Right cardiac atrium (tissue), 5 donors: ENCODE measurements at regions not wholly inside any gene's neighbourhood (a gene's known extent, or its start where the extent isn't known, plus 50 kb on each side); places are given as distances from the start of the nearest gene placed in this dataset.

ENCODE experiments used
- ATAC-seq, 2 donors: fragments of 200-7000 bp; cut with Tn5 transposase; one replicate each; pipeline versions ENCODE4 v1.8.0 to v1.9.1; 2020; ENCODE audit warnings: moderate library complexity in 2 of 2, mild to moderate bottlenecking in 1 of 2
- DNase-seq, 3 donors: peaks; one replicate each; pipeline ENCODE4 v3.0.0-alpha.2; 2020
- H3K27ac ChIP-seq: one replicate; pipeline ENCODE4 v1.5.1; 2013; ENCODE audit warnings: mild to moderate bottlenecking, low read length, control low read depth, moderate library complexity
- H3K27me3 ChIP-seq: one replicate; pipeline ENCODE4 v1.6.1; 2013; ENCODE audit not compliant: control insufficient read depth, insufficient read depth
- H3K4me1 ChIP-seq: one replicate; pipeline ENCODE4 v1.6.1; 2013; ENCODE audit warnings: low read length; ENCODE audit not compliant: control insufficient read depth, insufficient read depth
- H3K4me3 ChIP-seq: one replicate; pipeline ENCODE4 v1.5.1; 2013; ENCODE audit warnings: low read length, control low read depth
- H3K9me3 ChIP-seq: one replicate; pipeline ENCODE4 v1.6.1; 2013; ENCODE audit warnings: low read length; ENCODE audit not compliant: control insufficient read depth
- WGBS: extraction: QIAGEN DNeasy Blood & Tissue Kit; methylation state at CpG from one replicate; pipeline ENCODE4 v1.1.7; 2013; 5-methylcytosine and 5-hydroxymethylcytosine counted together
- intact Hi-C, 4 donors: fragments of 100-400 bp; cut with DNase I; formaldehyde crosslinking; loops; one replicate each; pipeline versions ENCODE4 v1.11.0 to v1.14.0; 2022 to 2023
- donor health status: healthy with polysubstance abuse.
- donor health status: DM: no; HTN: yes; CAD: no.
- donor health status: DM: no; HTN: no; CAD: no.
- donor health status: DM: no; HTN: yes; CAD: no; lungs with severe emphysema.
- donor health status: DM: yes; HTN: yes; CAD: no.

DNA sequence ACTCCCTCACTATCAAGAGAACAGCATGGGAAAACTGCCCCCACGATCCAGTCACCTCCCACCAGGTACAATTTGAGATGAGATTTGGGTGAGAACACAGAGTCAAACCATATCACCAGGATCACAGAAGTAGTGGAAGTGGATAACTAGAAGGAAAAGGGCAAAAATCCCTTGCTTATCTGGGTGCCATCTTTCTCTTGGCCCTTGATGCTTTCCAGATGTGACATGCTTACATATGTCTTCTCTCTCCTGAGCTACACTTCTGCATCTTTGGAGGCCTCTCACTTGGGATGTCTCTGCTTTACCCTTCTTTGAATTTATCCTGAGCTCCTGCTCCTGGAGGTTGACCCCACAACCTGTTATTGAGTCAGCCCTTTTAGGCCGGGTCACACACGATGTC is 57.6 kb upstream of the APOBEC4 start:
- WGBS, result 74% methylated on average over 3 of the region's 3 CpGs
- DNase-seq, result no peak
- no peak overlapping the region for H3K4me3 ChIP-seq
- no peaks in the 10 kb centered on the region for H3K27me3 ChIP-seq
- H3K9me3 ChIP-seq, result no peaks in the 10 kb centered on the region
- intact Hi-C loops, result loop anchor here in 1 of 4 donors (5.0 kb wide), 1 partner anchor 313 kb away; no protein-coding TSS in a partner anchor
- peaks cover 2% of the 10 kb centered on the region for H3K4me1 ChIP-seq
- no peak for ATAC-seq
- H3K27ac ChIP-seq, result no peak overlapping the region

DNA sequence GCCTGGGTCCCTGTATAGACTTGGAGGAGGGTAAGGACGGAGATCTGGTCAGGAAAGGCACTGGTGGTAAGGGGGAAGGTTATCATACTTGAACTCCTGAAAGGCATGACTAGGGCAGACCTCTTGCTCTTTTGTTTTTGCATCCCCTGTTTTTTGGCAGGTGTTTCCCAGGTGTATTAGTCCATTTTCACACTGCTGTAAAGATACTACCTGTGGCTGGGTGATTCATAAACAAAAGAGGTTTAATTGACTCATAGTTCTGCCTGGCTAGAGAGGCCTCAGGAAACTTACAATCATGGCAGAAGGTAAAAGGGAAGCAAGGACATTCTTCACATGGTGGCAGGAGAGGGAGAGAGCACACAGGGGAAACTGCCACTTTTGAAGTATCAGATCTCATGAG is 57.2 kb upstream of the APOBEC4 start:
- H3K9me3 ChIP-seq, result no peaks in the 10 kb centered on the region
- H3K4me3 ChIP-seq, result no peak overlapping the region
- no peak overlapping the region for H3K27ac ChIP-seq
- no peak for ATAC-seq
- no peak for DNase-seq
- no peaks in the 10 kb centered on the region for H3K27me3 ChIP-seq
- peaks cover 2% of the 10 kb centered on the region for H3K4me1 ChIP-seq
- intact Hi-C loops, result loop anchor here in 1 of 4 donors (5.0 kb wide), 1 partner anchor 313 kb away; no protein-coding TSS in a partner anchor
- WGBS, result 98% methylated on average over 1 of the region's 1 CpG

DNA sequence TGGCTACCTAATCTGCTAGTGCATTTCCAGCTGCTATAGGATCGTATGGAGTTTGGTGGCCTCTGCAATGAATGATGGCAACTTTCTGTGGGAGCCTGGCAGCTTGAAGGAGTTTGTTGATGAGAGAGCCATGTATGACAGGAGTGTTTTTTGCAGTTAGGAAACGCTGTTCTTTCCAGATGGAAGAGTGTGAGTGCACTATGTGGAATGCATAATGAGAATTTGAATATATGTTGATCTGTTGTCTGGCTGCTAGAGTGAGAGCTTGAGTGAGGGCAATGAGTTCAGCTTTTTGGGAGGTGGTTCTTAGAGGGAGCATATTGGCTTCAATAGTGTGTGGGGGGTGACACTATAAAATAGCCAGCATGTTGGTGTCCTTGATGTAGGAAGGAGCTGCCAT is 51.0 kb upstream of the APOBEC4 start:
- intact Hi-C loops, result no loop called here
- H3K4me1 ChIP-seq, result no peaks in the 10 kb centered on the region
- no peak overlapping the region for H3K4me3 ChIP-seq
- WGBS, result 96% methylated on average over 2 of the region's 2 CpGs
- no peaks in the 10 kb centered on the region for H3K27me3 ChIP-seq
- no peak for DNase-seq
- no peak overlapping the region for H3K27ac ChIP-seq
- no peak for ATAC-seq
- no peaks in the 10 kb centered on the region for H3K9me3 ChIP-seq
